ENCODE measurements at regions not wholly inside any gene's neighbourhood (a gene's known extent, or its start where the extent isn't known, plus 50 kb on each side); places are given as distances from the start of the nearest gene placed in this dataset.
"Not testable (repeated sequence)": the region's sequence is repeated elsewhere in the genome, so short reads cannot be mapped to it uniquely, and the experiment has no call there.

GRCh38 chr1:238745069-238745468 lies 641.3 kb upstream of the CHRM3 start:
- no peak for ATAC-seq
- DNase-seq: no peak

- DNase-seq (no peak), ATAC-seq (no peak)
Measured at GRCh38 chr1:238738892-238739291, 647.5 kb upstream of the CHRM3 start.

DNA sequence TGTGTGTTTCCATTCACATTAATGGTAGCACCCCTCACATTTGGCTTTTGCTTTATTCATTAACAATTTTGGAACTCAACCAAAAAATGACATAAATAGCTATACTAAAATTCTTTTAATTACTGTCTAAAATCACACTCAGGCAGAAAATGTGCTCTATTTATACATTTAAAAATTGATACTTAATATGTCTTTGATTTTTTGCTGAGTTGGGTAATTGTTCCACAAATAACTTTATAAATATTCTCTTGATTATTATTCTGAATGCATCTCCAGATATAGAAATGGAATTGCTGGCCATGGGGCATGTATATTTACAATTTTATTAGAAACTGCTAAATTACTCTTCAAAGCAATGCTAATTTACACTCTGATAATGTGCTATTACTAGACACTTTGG lies 658.7 kb upstream of the CHRM3 start:
- ATAC-seq: no peak

GRCh38 chr1:238722812-238723211 lies 663.6 kb upstream of the CHRM3 start:
- no peak for DNase-seq
- ATAC-seq: no peak

More for the DNA sequence above, 658.7 kb upstream of the CHRM3 start:
- no peak for DNase-seq

GRCh38 chr1:238710697-238711096 lies 675.7 kb upstream of the CHRM3 start:
- no peak for DNase-seq

DNA sequence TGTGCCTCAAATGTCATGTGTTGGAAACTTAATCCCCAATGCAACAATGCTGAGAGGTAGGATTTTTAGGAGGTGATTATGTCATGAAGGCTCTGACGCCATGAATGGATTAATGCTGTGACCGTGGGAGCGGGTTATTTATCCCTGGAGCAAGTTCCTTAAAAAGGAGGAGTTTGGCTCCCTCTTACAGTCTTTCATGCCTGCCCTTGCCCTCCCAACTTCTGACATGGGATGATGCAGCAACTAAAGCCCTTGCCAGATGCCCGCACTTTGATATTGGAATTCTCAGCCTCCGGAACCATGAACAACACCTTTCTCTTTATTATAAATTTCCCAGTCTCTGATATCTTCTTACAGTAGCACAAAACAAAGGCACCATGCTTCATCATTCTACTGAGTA lies 685.3 kb upstream of the CHRM3 start:
- ATAC-seq (no peak), DNase-seq (no peak)

More at GRCh38 chr1:238710697-238711096, 675.7 kb upstream of the CHRM3 start:
- ATAC-seq: no peak

GRCh38 chr1:238690415-238690814 lies 696.0 kb upstream of the CHRM3 start:
- ATAC-seq (no peak), DNase-seq (no peak)

DNA sequence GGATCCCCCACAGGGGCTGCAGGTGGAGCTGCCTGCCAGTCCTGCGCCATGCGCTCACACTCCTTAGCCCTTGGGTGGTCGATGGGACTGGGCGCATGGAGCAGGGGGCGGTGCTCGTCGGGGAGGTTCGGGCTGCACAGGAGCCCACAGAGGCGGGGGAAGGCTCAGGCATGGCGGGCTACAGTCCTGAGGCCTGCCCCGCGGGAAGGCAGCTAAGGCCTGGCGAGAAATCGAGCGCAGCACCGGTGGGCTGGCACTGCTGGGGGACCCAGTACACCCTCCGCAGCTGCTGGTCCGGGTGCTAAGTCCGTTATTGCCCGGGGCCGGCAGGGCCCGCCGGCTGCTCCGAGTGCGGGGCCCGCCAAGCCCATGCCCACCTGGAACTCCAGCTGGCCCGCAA lies 701.8 kb upstream of the CHRM3 start:
- DNase-seq, ATAC-seq: not testable (repeated sequence)

DNA sequence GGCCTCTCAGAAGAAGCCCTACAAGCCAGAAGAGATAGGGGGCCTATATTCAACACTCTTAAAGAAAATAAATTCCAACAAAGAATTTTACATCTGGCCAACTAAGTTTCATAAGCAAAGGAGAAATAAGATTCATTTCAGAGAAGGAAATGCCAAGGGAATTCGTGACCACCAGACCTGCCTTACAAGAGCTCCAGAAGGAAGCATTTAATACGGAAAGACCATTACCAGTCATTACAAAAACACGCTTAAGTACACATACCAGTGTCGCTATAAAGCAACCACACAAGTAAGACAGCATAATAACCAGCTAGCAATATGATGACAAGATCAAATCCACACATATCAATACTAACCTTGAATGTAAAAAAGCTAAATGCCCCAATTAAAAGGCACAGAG lies 704.9 kb upstream of the CHRM3 start:
- ATAC-seq (no peak), DNase-seq (no peak)

DNA sequence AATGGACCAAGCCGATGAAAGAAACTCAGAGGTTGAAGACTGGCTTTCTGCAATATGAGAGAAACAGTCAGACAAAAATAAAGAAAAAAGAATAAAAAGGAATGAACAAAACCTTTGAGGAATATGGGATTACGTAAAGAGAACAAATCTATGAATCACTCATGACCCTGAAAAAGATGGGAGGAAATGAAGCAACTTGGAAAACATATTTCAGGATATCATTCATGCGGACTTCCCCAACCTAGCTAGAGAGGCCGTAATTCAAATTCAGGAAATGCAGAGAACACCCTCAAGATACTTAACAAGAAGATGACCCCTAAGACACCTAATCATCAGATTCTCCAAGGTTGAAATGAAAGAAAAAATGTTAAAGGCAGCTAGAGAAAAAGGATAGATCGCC lies 705.3 kb upstream of the CHRM3 start:
- ATAC-seq (no peak), DNase-seq (no peak)

DNA sequence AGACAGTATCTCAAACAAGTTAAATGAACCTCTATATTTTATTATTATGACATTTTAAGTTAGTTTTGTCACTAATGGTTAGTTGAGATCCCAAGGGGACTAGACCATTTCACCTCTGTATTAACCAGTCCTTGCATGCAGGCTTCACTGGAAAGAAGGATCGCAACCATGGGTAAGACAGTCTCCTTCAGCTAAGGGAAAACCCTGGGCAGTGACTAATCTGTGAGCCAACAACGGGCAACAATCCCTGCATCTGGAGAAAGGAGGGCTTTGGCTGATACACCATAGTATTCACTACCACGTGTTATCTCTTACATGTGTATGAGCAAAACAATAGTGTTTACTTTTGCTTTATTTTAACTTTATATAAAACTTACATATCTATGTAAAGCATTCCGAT lies 708.8 kb upstream of the CHRM3 start:
- ATAC-seq (no peak), DNase-seq (no peak)

- DNase-seq (no peak), ATAC-seq (no peak)
Measured at GRCh38 chr1:238675221-238675620, 711.1 kb upstream of the CHRM3 start.

GRCh38 chr1:238674316-238674715 lies 712.1 kb upstream of the CHRM3 start:
- no peak for ATAC-seq

DNA sequence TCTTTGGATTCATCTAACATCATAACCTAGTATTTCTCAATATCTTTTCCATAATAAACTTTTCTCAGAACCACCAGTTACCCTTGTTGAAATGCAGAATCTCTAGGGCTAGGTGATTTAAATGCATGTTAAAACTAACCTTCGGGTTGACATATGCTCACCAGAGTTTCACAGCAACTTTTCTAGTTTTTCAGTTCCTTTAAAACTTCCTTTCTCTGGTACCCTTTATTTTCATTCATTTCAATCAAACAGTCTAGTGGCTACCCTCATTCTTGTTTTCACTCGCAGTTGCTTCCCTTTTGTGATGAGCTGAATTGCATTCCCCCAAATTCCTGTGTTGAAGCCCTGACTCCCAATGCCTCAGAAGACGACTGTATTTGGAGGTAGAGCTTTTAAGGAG lies 712.8 kb upstream of the CHRM3 start:
- DNase-seq (no peak), ATAC-seq (no peak)

More at GRCh38 chr1:238674316-238674715, 712.1 kb upstream of the CHRM3 start:
- DNase-seq: no peak

DNA sequence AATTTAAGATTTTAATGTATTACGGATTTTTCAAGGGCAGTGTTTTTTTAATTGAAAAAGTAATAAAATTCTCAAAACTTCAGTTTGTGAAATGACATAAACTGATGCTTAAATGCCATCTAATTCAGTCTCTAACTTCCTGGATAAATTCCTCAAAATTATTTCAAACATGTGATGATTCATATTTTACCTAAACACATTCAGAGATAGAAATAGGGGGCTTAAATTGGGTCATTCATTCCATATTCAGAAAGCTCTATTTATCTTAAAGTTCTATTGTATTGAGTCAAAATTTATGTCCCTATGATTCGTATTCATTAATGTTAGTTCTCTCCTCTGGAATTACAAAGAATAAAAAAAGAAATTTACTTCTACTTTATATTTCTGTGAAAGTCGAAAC lies 713.6 kb upstream of the CHRM3 start:
- ATAC-seq (no peak), DNase-seq (no peak)

DNA sequence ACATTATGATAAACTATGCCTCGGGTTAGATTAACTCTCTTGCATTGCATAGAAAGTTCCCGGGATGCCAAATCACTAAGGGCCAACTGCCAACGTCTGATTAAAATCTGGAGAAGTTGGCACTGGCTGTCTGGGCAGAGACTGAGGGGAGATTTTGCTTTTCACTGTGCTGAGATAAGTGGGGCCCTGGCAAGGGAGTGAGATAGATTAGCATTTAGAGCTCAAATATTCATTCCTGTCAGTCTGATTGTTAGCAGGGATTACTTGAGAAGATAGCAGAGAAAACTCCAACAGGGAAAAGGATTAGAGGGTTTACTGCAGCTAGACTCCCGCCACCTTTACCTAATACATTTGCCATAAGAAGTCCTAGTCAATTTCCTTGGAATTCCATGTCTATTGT lies 714.1 kb upstream of the CHRM3 start:
- ATAC-seq (no peak), DNase-seq (no peak)

- ATAC-seq (no peak), DNase-seq (no peak)
Measured at GRCh38 chr1:238664139-238664538, 722.2 kb upstream of the CHRM3 start.

- no peak for ATAC-seq
- DNase-seq: no peak
Measured at GRCh38 chr1:238660849-238661248, 725.5 kb upstream of the CHRM3 start.

DNA sequence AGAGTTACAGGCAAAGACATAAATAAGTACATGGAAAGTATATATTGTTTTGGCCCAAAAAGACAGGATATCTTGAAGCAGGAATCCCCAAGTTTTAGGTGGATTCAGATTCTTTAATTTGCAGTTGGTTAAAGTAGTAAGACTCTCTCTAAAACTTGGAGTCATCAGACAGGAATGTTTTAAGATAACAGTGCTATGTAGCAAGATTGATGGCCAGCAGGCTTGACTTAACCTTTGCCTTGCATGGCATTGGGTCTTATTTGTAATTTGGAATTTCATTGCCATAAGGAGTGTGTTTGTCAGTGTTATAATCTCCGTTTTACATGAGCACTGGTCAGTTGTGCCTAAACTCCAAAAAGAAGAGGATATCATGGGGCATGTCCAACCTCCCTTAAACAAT lies 727.6 kb upstream of the CHRM3 start:
- no peak for ATAC-seq

GRCh38 chr1:238653693-238654321 lies 732.6 kb upstream of the CHRM3 start:
- DNase-seq (no peak), ATAC-seq (no peak)

More for the DNA sequence above, 727.6 kb upstream of the CHRM3 start:
- DNase-seq: no peak

DNA sequence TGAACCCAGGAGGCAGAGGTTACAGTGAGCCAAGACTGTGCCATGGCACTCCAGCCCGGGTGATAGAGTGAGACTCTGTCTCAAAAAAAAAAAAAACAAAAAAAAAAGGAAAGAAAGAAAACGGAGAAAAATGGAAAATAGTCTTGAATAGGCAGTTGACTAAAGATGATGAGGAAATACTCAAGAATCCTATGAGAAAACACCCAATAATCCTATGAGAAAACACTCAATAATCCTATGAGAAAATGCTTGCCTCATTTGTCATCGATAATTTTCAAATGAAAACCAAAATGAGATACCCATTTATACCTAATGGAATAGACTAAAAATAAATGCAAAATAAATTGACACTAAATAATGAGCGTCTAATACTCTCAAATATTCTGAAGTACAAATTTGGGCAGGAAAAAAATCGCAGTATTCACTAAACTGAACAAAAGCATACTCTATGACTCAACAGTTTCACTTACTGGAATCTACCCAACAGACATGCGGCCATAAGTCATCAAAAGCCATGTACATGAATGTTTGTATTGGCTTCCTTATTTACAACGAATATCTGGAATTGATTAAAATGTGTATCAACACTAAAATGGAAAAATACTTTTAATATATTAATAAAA lies 733.9 kb upstream of the CHRM3 start:
- no peak for DNase-seq
- ATAC-seq: no peak

DNA sequence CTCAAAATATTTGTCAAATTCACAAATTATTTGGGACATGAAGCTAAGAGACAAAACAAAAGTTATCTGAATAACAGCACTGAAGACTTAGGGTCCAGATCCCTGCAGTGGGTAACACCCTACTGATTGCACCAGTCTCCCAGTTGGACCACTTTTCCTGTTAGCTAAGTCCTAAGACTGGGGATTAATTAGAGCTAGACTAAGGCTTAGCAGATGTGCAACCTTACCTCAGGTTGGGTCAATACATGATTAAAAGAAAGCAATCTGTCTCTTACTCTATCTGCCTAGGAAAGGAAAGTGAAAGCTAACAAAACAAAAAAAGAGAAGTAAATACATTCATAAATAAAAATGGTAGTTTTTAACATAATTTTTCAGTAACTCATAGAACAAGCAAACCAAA lies 737.2 kb upstream of the CHRM3 start:
- DNase-seq: no peak
- no peak for ATAC-seq

- ATAC-seq (no peak), DNase-seq (no peak)
Measured at GRCh38 chr1:238648751-238649150, 737.6 kb upstream of the CHRM3 start.

DNA sequence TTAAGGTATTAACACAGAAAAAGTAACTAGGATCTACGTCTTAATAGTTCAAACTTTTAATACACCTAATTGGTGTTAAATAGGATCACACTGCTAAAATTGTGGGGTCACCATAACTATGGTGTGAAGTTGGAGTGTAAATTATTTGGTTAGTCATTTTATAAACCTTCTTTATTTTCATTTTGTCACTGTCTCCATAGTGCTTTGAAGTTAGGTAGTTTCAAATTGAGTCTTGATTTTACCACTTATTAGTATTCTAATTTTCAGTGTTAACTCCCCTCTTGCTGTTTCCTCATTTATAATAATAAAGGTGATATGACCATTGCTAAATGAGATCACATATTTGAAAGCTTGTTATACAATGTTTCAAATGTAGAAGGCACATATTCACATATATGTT lies 738.1 kb upstream of the CHRM3 start:
- no peak for ATAC-seq
- no peak for DNase-seq

Data from stimulated activated naive CD8-positive, alpha-beta T cell treated with anti-CD3 and anti-CD28 coated beads, Interleukin-15, Interleukin-2, amounts not matched to agents 100 U/mL and 50 U/mL, for 24 hours (primary cell).